Gastroesophageal sphincter (tissue), 4 donors: ENCODE measurements at regions not wholly inside any gene's neighbourhood (a gene's known extent, or its start where the extent isn't known, plus 50 kb on each side); places are given as distances from the start of the nearest gene placed in this dataset.
"Not testable (repeated sequence)": the region's sequence is repeated elsewhere in the genome, so short reads cannot be mapped to it uniquely, and the experiment has no call there.

Experiments
- ATAC-seq: fragments of 150-250 bp; one replicate; pipeline ENCODE4 v1.9.1; 2016; ENCODE audit warnings: mild to moderate bottlenecking, moderate library complexity
- H3K27ac ChIP-seq, 4 donors: fragments of 200-600 bp; sonication (generic) in 3 of 4; 1 replicate in 3 of 4; 2 replicates in 1 of 4; pipeline ENCODE4 v1.5.1; 2016 to 2019
- H3K27me3 ChIP-seq: fragments of 200-600 bp; sonication (generic); one replicate; pipeline ENCODE4 v1.5.1; 2019
- H3K36me3 ChIP-seq, 2 donors: fragments of 200-600 bp; sonication (generic); one replicate each; pipeline ENCODE4 v1.5.1; 2019; ENCODE audit warnings: control low read depth in 1 of 2
- H3K4me1 ChIP-seq, 3 donors: fragments of 200-600 bp; sonication (generic); 1 replicate in 2 of 3; 2 replicates in 1 of 3; pipeline ENCODE4 v1.5.1; 2016 to 2019; ENCODE audit warnings: control low read depth in 2 of 3
- H3K4me3 ChIP-seq, 2 donors: fragments of 200-600 bp; sonication (generic); one replicate each; pipeline ENCODE4 v1.5.1; 2019; ENCODE audit warnings: mild to moderate bottlenecking in 1 of 2, moderate library complexity in 1 of 2
- H3K9me3 ChIP-seq, 3 donors: fragments of 200-600 bp; sonication (generic); one replicate each; pipeline ENCODE4 v1.5.1; 2017 to 2019; ENCODE audit warnings: control low read depth in 2 of 3
- EP300 ChIP-seq: sonication (generic); formaldehyde crosslinking; IDR thresholded peaks from one replicate; pipeline ENCODE4 v1.6.1; 2017; ENCODE audit warnings: antibody characterized with exemption, mild to moderate bottlenecking
- POLR2A ChIP-seq, 2 donors: fragments of 450-650 bp; IDR thresholded peaks; one replicate each; pipeline ENCODE4 v1.6.1; 2017; ENCODE audit warnings: antibody characterized with exemption in 2 of 2, mild to moderate bottlenecking in 2 of 2, moderate library complexity in 1 of 2
- POLR2AphosphoS5 ChIP-seq: sonication (generic); formaldehyde crosslinking; IDR thresholded peaks from one replicate; pipeline ENCODE4 v1.6.1; 2017; ENCODE audit warnings: antibody characterized with exemption
- WGBS, 2 donors: methylation state at CpG; one replicate each; pipeline ENCODE4 v1.1.5; 2018; ENCODE audit warnings: low coverage in 1 of 2; 5-methylcytosine and 5-hydroxymethylcytosine counted together
- TF ChIP-seq, protein P1 (sequence below), 4 experiments: fragments of 200-600 bp in 2 of 4; fragments of 450-650 bp in 2 of 4; sonication (generic) in 1 of 4; IDR thresholded peaks; one replicate each; pipeline ENCODE4 v1.5.1; 2017 to 2019; ENCODE audit warnings: antibody characterized with exemption in 4 of 4, mild to moderate bottlenecking in 2 of 4, moderate library complexity in 2 of 4

DNA sequence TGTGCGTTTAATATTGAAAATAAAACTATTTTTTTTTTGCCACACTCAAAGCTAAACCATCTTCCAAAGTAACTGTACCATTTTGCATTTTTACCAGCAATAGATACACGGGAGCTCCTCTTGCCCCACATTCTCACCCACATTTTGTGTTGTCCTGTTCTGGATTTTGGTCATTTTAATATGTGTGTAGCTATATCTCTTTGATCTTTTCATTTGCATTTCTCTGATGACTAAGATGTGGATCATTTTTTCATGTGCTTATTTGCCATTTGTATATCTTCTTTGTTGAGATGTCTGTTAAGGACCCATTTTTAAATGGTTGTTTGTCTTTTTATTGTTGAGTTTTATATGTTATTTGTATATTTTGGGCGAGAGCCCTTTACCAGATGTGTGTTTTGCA lies 1543.5 kb downstream of the GRIK2 start:
- Histone ChIP-seq H3K4me1 (no peaks in the 10 kb centered on the region), H3K27ac (no peak overlapping the region), H3K4me3 (no peak overlapping the region), H3K36me3 (no peaks in the 10 kb centered on the region), H3K9me3 (no peaks in the 10 kb centered on the region), H3K27me3 (no peaks in the 10 kb centered on the region)
- WGBS, 2 donors: 64 to 72% methylated on average over 3 of the region's 3 CpGs
- ATAC-seq: no peak
- TF ChIP-seq POLR2AphosphoS5: no peak
- TF ChIP-seq, protein P1, sequence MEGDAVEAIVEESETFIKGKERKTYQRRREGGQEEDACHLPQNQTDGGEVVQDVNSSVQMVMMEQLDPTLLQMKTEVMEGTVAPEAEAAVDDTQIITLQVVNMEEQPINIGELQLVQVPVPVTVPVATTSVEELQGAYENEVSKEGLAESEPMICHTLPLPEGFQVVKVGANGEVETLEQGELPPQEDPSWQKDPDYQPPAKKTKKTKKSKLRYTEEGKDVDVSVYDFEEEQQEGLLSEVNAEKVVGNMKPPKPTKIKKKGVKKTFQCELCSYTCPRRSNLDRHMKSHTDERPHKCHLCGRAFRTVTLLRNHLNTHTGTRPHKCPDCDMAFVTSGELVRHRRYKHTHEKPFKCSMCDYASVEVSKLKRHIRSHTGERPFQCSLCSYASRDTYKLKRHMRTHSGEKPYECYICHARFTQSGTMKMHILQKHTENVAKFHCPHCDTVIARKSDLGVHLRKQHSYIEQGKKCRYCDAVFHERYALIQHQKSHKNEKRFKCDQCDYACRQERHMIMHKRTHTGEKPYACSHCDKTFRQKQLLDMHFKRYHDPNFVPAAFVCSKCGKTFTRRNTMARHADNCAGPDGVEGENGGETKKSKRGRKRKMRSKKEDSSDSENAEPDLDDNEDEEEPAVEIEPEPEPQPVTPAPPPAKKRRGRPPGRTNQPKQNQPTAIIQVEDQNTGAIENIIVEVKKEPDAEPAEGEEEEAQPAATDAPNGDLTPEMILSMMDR (IDR thresholded peaks at IDR 0.05): no peak

- WGBS, 2 donors: 67% methylated on average over 1 of the region's 3 CpGs; no CpG with 5 or more reads in 1 of the 2 donors
- ATAC-seq: no peak
- Histone ChIP-seq H3K4me1 (no peaks in the 10 kb centered on the region), H3K36me3 (no peaks in the 10 kb centered on the region), H3K27me3 (no peaks in the 10 kb centered on the region), H3K9me3 (no peaks in the 10 kb centered on the region), H3K4me3 (no peak overlapping the region), H3K27ac (no peak overlapping the region)
- TF ChIP-seq EP300: no peak
These were observed 1534.6 kb downstream of the GRIK2 start for GRCh38 chr6:102928109-102928508.

GRCh38 chr6:102918161-102918560 lies 1524.7 kb downstream of the GRIK2 start:
- Histone ChIP-seq H3K9me3 (no peaks in the 10 kb centered on the region), H3K4me1 (no peaks in the 10 kb centered on the region), H3K27ac (no peak overlapping the region), H3K4me3 (no peak overlapping the region), H3K27me3 (no peaks in the 10 kb centered on the region), H3K36me3 (no peaks in the 10 kb centered on the region)
- TF ChIP-seq POLR2AphosphoS5 (no peak), POLR2A (IDR thresholded peaks at IDR 0.05) (no peak), EP300 (no peak)
- TF ChIP-seq, protein P1 (IDR thresholded peaks at IDR 0.05): no peak
- WGBS, 2 donors: 44 to 79% methylated on average over 6 of the region's 6 CpGs
- ATAC-seq: no peak

- H3K4me1 ChIP-seq: no peaks in the 10 kb centered on the region
- H3K36me3 ChIP-seq: no peaks in the 10 kb centered on the region
- ATAC-seq: no peak
- TF ChIP-seq, protein P1 (IDR thresholded peaks at IDR 0.05): no peak
- TF ChIP-seq EP300 (no peak), POLR2AphosphoS5 (no peak), POLR2A (IDR thresholded peaks at IDR 0.05) (no peak)
- no peaks in the 10 kb centered on the region for H3K9me3 ChIP-seq
- H3K27me3 ChIP-seq: no peaks in the 10 kb centered on the region
- H3K27ac ChIP-seq: no peak overlapping the region
- H3K4me3 ChIP-seq: no peak overlapping the region
These were observed 1518.1 kb downstream of the GRIK2 start for GRCh38 chr6:102911571-102911970.

DNA sequence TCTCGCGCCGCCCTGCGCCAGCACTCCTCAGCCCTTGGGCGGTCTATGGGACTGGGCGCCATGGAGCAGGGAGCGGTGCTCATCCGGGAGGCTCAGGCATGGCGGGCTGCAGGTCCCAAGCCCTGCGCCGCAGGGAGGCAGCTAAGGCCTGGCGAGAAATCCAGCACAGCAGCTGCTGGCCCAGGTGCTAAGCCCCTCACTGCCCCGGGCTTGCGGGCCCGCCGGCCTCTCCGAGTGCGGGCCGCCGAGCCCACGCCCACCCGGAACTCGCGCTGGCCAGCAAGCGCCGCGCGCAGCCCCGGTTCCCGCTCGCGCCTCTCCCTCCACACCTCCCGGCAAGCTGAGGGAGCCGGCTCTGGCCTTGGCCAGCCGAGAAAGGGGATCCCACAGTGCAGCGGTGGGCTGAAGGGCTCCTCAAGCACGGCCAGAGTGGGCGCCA lies 1517.2 kb downstream of the GRIK2 start:
- H3K27me3 ChIP-seq, ATAC-seq: not testable (repeated sequence)

GRCh38 chr6:102907181-102907580 lies 1513.7 kb downstream of the GRIK2 start:
- 73 to 90% methylated on average over 2 to 5 of the region's 6 CpGs for WGBS, 2 donors
- Histone ChIP-seq H3K36me3 (no peaks in the 10 kb centered on the region), H3K4me3 (no peak overlapping the region), H3K27me3 (no peaks in the 10 kb centered on the region), H3K4me1 (no peaks in the 10 kb centered on the region), H3K27ac (no peak overlapping the region), H3K9me3 (no peaks in the 10 kb centered on the region)
- TF ChIP-seq, protein P1 (IDR thresholded peaks at IDR 0.05): no peak
- TF ChIP-seq EP300 (no peak), POLR2A (IDR thresholded peaks at IDR 0.05) (no peak), POLR2AphosphoS5 (no peak)
- no peak for ATAC-seq

More for the DNA sequence above, 1517.2 kb downstream of the GRIK2 start:
- no CpG with 5 or more reads among the region's 38 CpGs for WGBS, 2 donors
- not testable (repeated sequence) for H3K4me1 ChIP-seq, H3K27ac ChIP-seq, H3K36me3 ChIP-seq, H3K4me3 ChIP-seq, H3K9me3 ChIP-seq
